Keratinocyte (primary cell): ENCODE measurements at regions not wholly inside any gene's neighbourhood (a gene's known extent, or its start where the extent isn't known, plus 50 kb on each side); places are given as distances from the start of the nearest gene placed in this dataset.
A peak's percentile ranks its signal among the peaks of the same experiment; 100 is the strongest.

Experiments
- DNase-seq: peaks from one replicate; pipeline ENCODE4 v3.0.0-alpha.2; 2011; ENCODE audit warnings: low read depth, missing footprints, low spot score
- FAIRE-seq: peaks from 2 replicates; lab custom pipeline; 2011; peaks lifted over from hg19 to GRCh38; lab: Jason Lieb, UNC
- H2AFZ ChIP-seq: 2 replicates; pipeline ENCODE4 v1.6.0; 2012; ENCODE audit warnings: low read length, control low read depth, inconsistent platforms; ENCODE audit not compliant: control insufficient read depth
- H3K27ac ChIP-seq: 2 replicates; pipeline ENCODE4 v1.5.1; 2011; ENCODE audit warnings: low read length; ENCODE audit not compliant: control insufficient read depth, insufficient read depth
- H3K27me3 ChIP-seq: 3 replicates; pipeline ENCODE4 v1.6.0; 2011; ENCODE audit warnings: low read length; ENCODE audit not compliant: control insufficient read depth, insufficient read depth; ENCODE audit errors: extremely low read depth
- H3K36me3 ChIP-seq, 2 experiments: 2 replicates in 1 of 2; 3 replicates in 1 of 2; pipeline ENCODE4 v1.5.1; 2011; ENCODE audit warnings: low read length in 2 of 2, mild to moderate bottlenecking in 1 of 2; ENCODE audit not compliant: control insufficient read depth in 2 of 2, insufficient read depth in 2 of 2; ENCODE audit errors: extremely low read depth in 1 of 2
- H3K4me1 ChIP-seq: 3 replicates; pipeline ENCODE4 v1.5.1; 2011; ENCODE audit warnings: low read length; ENCODE audit not compliant: control insufficient read depth, insufficient read depth; ENCODE audit errors: extremely low read depth
- H3K4me2 ChIP-seq: 3 replicates; pipeline ENCODE4 v1.6.0; 2011; ENCODE audit warnings: low read depth, low read length; ENCODE audit not compliant: control insufficient read depth, insufficient read depth; ENCODE audit errors: extremely low read depth
- H3K4me3 ChIP-seq, 3 experiments: fragments of 200-600 bp in 1 of 3; sonication (generic) in 1 of 3; 2 replicates in 2 of 3; 3 replicates in 1 of 3; pipeline ENCODE4 v1.5.1; 2011 to 2016; ENCODE audit warnings: low read length in 3 of 3, mild to moderate bottlenecking in 3 of 3, control low read depth in 2 of 3, inconsistent platforms in 1 of 3, low read depth in 1 of 3, mixed read lengths in 1 of 3, mixed run types in 1 of 3, moderate library complexity in 1 of 3; ENCODE audit not compliant: control insufficient read depth in 2 of 3, insufficient read depth in 2 of 3; ENCODE audit errors: extremely low read depth in 1 of 3
- H3K79me2 ChIP-seq: 2 replicates; pipeline ENCODE4 v1.6.0; 2012; ENCODE audit warnings: low read length; ENCODE audit not compliant: control insufficient read depth, insufficient read depth
- H3K9ac ChIP-seq: 3 replicates; pipeline ENCODE4 v1.6.0; 2011; ENCODE audit warnings: low read length; ENCODE audit not compliant: control insufficient read depth, insufficient read depth; ENCODE audit errors: extremely low read depth
- H3K9me1 ChIP-seq: 3 replicates; pipeline ENCODE4 v1.6.0; 2011; ENCODE audit warnings: low read length; ENCODE audit not compliant: control insufficient read depth, insufficient read depth; ENCODE audit errors: extremely low read depth
- H3K9me3 ChIP-seq: 2 replicates; pipeline ENCODE4 v1.5.1; 2012; ENCODE audit warnings: low read depth, low read length; ENCODE audit not compliant: control insufficient read depth
- H4K20me1 ChIP-seq: 3 replicates; pipeline ENCODE4 v1.6.0; 2011; ENCODE audit warnings: low read length; ENCODE audit not compliant: control insufficient read depth, insufficient read depth; ENCODE audit errors: extremely low read depth
- EZH2 ChIP-seq: IDR thresholded peaks from one replicate; pipeline ENCODE4 v1.6.1; 2012; ENCODE audit warnings: inconsistent platforms, mild to moderate bottlenecking, low read length, moderate library complexity
- dilution Hi-C: fragments of 300-500 bp; cut with MboI; formaldehyde crosslinking; loops from one replicate; pipeline ENCODE4 v1.7.0; 2020; ENCODE audit warnings: low sequenced_read_pairs; ENCODE audit not compliant: extremely low pct_ligation_motif_present
- TF ChIP-seq, protein P1 (sequence below), 3 experiments: IDR thresholded peaks in 1 of 3; conservative IDR thresholded peaks in 1 of 3; optimal IDR thresholded peaks in 1 of 3; 2 replicates in 2 of 3; 3 replicates in 1 of 3; pipeline versions ENCODE3 to v1.5.1; 2011; ENCODE audit warnings: low read length in 3 of 3, mild to moderate bottlenecking in 3 of 3, moderate library complexity in 2 of 3, control low read depth in 1 of 3, inconsistent platforms in 1 of 3; ENCODE audit not compliant: insufficient read depth in 2 of 3; ENCODE audit errors: extremely low read depth in 1 of 3

DNA sequence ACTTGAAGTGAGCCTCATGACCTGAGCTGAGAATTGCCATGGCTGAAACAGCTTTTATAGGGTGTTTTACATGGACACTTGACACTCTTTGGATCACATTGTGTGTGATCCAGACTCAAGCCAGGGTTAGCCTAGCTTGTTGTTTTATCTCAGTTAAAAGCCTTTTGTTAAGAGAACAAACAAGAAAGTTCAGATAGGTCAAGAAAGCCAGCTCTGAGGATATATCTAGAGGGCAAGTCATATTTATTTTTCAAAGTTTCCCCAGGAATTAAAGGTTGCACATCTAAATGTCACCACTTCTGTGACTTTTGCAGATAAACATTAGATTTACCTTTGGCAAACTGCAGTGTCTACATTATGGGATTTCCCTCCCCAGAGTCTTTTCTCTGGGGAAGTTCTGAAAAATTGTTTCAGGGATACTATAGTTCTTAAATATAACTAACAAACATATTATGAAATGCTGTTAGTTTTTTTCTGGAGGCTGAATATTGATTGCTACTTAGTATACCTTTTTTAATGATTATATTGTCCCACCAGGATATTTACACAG lies 134.5 kb downstream of the C9orf152 start:
- no peak overlapping the region for H3K9ac ChIP-seq
- FAIRE-seq, result no peak
- H3K9me1 ChIP-seq, result peaks cover 6% of the 10 kb centered on the region

DNA sequence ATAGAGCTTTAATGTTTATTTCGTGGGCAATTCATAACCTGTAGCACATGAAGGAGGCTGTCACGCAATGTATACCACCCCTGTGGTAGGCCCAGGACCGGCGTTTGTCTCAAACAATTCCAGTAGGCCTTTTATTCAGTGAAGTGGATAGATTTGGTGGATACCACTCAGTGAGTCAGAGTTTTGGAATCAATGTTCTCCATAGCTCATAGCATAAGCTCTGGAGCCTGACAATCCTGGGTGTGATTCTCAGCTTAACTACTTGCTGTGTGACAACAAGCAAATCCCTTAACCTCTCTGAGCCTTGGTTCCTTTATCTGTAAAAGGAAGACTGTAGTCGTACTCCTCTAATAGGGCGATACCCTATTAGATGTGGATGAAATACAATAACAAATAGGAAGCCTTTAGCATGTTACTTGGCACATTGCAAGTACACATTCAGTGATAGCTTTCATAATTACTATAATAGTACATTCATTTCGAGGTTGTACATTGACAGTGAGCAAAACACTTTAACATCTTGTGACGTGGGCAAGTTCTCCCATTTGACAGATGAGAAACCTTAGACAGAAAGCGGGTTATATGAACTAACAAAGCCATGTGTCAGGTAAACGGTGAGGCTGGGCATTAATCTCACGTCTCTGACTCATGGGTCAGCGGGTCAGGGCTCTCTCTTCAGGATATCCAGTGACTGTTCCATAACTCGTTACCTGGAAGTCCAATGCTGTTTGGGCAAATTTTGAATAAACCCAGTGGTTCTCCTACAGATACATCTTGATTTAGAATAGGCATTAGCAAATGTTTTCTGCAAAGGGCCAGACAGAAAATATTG lies 130.8 kb downstream of the C9orf152 start:
- DNase-seq, result no peak
- Histone ChIP-seq H3K9me1 (peaks cover 6% of the 10 kb centered on the region), H3K4me3 (no peak overlapping the region), H3K27ac (no peak overlapping the region), H3K4me2 (peak overlapping the region; percentile 3), H3K9me3 (no peaks in the 10 kb centered on the region), H3K9ac (no peak overlapping the region), H2AFZ (no peak overlapping the region), H3K27me3 (no peaks in the 10 kb centered on the region), H3K4me1 (peaks cover 10% of the 10 kb centered on the region), H3K36me3 (peaks cover 6 to 12% of the 10 kb centered on the region in 2 experiments), H4K20me1 (peaks cover 31% of the 10 kb centered on the region), H3K79me2 (peaks cover 96% of the 10 kb centered on the region)
- dilution Hi-C loops, result no loop called here
- FAIRE-seq, result peak; percentile 92
- TF ChIP-seq, protein P1, sequence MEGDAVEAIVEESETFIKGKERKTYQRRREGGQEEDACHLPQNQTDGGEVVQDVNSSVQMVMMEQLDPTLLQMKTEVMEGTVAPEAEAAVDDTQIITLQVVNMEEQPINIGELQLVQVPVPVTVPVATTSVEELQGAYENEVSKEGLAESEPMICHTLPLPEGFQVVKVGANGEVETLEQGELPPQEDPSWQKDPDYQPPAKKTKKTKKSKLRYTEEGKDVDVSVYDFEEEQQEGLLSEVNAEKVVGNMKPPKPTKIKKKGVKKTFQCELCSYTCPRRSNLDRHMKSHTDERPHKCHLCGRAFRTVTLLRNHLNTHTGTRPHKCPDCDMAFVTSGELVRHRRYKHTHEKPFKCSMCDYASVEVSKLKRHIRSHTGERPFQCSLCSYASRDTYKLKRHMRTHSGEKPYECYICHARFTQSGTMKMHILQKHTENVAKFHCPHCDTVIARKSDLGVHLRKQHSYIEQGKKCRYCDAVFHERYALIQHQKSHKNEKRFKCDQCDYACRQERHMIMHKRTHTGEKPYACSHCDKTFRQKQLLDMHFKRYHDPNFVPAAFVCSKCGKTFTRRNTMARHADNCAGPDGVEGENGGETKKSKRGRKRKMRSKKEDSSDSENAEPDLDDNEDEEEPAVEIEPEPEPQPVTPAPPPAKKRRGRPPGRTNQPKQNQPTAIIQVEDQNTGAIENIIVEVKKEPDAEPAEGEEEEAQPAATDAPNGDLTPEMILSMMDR (optimal IDR thresholded peaks at IDR 0.05 in 1 of 3, IDR thresholded peaks at IDR 0.05 in 1 of 3, conservative IDR thresholded peaks at IDR 0.05 in 1 of 3; ENCODE audit: extremely low read depth in 1 of 3, insufficient read depth in 2 of 3, low read length in 3 of 3), result no peak
- no peak for TF ChIP-seq EZH2

More for the DNA sequence above, 134.5 kb downstream of the C9orf152 start:
- DNase-seq, result no peak
- Histone ChIP-seq H3K9me3 (no peaks in the 10 kb centered on the region), H3K4me2 (no peak overlapping the region), H3K4me1 (peaks cover 10% of the 10 kb centered on the region), H3K27me3 (no peaks in the 10 kb centered on the region), H3K4me3 (no peak overlapping the region), H2AFZ (no peak overlapping the region), H4K20me1 (peaks cover 26% of the 10 kb centered on the region), H3K36me3 (peaks cover 11 to 27% of the 10 kb centered on the region in 2 experiments), H3K79me2 (peaks cover 95% of the 10 kb centered on the region), H3K27ac (no peak overlapping the region)
- dilution Hi-C loops, result loop anchor here (25.0 kb wide), 1 partner anchor 161 kb away; no protein-coding TSS in a partner anchor
- TF ChIP-seq, protein P1 (optimal IDR thresholded peaks at IDR 0.05 in 1 of 3, IDR thresholded peaks at IDR 0.05 in 1 of 3, conservative IDR thresholded peaks at IDR 0.05 in 1 of 3; ENCODE audit: extremely low read depth in 1 of 3, insufficient read depth in 2 of 3, low read length in 3 of 3), result no peak
- TF ChIP-seq EZH2, result no peak
